HG02981 (cell line): ENCODE measurements at regions not wholly inside any gene's neighbourhood (a gene's known extent, or its start where the extent isn't known, plus 50 kb on each side); places are given as distances from the start of the nearest gene placed in this dataset.
A peak's percentile ranks its signal among the peaks of the same experiment; 100 is the strongest.
"Not testable (repeated sequence)": the region's sequence is repeated elsewhere in the genome, so short reads cannot be mapped to it uniquely, and the experiment has no call there.

Experiments
- ATAC-seq: cut with Tn5 transposase; IDR thresholded peaks from one replicate; pipeline ENCODE4 v1.9.1; 2021; ENCODE audit warnings: mild to moderate bottlenecking, moderate library complexity; ENCODE audit not compliant: unreplicated experiment

DNA sequence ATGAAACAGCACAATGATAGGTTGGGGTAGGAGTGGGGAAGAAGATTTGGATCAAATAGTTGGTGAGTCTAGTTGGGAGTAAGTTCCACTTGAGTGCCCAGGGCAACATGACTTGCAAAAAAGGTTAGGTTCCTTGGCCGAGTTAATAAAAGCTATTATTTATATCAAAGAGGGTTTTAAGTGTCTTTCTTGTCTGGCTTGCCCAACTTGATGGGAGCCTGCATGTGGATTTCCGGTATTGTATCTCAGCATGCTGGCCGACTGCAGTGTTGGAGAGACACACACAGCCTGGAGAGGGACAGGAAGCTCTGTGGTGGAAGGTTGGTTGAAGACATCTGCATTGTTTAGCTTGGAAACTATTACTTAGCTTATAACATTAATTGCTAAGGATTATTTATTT is 449.5 kb upstream of the TBL1XR1 start:
- peak; percentile 85 for ATAC-seq

DNA sequence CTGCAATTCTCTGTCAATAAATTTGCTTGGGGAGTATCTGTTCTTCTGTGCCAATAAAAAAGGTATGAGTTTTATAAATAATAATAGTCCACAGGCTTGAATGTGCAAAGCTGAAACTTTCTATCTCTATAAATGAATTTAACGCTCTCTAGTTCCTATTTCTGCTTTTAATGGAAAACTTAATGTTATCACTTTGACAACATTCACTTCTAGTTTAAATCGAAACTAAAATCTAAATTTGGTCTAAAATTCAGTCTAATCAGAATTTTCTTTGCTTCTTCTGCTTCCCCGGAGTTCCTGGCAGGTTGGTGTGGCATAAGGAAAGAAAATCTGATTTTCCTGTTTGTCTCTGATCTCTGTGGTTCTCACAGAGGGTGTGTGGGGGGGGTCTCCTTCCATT is 450.1 kb upstream of the TBL1XR1 start:
- ATAC-seq = peak; percentile 8

DNA sequence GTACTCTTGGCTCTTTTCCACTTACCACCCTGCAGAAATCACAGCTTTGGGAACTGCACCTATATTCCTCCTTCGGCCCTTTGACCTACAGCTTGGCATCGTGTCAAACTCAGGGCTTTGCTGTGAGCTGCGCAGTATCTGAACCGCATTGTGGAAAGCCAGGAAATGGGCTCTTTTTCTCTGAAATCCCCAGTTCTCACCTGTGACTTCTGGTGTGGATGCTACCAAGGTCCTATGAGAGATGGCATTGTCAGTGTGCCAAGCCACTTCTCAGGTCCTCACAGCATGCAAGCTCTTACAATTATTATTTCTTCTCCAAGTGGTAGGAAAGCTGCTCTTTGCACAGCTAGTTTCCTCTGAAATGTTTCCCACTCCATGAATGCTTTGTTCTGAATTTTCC is 450.6 kb upstream of the TBL1XR1 start:
- ATAC-seq = no peak

DNA sequence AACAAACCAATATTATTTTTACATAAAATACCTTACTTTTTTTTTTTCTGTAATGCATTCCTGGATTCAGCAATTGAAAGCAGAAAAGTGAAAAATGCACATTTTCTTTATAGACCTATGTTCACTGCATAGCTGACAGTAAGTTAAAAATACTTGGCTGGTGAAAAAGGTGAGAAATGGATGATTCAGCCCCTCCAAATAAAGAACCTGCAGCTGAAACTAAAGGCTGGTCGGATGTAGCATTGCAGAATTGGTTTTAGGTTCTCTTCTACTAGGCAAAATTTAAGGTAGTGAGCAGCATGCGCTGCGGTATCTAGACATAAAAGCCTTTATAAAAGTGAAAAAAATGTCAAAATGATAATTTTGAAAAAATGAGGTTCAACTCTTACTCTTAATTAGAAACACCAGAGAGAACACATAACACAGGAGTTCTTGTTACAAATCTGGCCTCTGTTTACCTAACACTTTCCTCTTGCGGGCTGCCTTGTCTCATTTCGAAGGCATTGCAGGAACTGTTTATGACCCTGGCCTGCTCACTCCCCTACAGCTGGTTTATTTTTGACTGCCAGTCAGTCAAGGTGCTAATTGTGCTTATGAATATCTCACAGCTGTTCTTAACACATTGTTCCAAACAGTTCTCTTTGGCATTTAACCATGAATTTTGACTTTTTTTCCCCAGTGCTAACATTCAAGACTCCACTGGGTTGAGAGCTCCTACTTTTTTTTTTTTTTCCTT is 455.4 kb upstream of the TBL1XR1 start:
- ATAC-seq = no peak

DNA sequence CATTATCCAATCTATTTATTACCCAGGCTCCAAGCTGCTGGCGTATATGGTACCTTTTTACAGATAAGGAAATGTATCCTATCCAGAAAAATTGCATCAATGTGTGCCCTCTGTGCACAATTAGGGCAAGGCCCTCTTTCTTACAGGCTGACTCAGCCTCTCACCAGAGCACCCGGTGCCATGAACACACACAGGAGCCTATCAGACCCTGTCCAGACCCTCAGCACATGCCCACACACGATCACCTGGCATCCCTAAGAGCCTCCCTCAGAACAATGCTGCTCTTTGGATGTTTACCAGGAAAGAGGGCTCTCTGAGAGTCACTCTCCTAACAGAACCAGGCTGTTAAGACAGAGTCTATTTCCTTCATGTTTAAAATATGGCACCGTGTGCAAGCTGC is 460.0 kb upstream of the TBL1XR1 start:
- ATAC-seq = no peak

DNA sequence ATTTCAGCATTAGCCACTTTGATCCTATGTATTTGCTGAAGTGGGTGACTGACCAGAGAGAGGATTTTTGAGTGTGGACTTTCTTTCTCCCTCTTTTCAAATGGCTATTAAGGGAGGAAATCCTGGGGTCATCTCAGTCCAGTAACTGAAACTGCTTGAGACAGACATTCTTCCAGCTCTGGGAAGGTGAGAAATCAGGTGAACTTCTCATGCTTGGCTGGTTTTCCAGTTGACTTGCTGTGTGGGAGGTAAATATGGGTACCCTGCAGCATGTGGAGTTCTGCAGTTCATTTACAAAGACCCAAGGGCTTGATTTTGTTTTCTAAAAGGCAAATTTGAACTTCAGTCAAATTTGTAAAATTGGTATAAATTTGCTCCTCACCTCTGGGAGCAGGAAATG is 461.1 kb upstream of the TBL1XR1 start:
- no peak for ATAC-seq

DNA sequence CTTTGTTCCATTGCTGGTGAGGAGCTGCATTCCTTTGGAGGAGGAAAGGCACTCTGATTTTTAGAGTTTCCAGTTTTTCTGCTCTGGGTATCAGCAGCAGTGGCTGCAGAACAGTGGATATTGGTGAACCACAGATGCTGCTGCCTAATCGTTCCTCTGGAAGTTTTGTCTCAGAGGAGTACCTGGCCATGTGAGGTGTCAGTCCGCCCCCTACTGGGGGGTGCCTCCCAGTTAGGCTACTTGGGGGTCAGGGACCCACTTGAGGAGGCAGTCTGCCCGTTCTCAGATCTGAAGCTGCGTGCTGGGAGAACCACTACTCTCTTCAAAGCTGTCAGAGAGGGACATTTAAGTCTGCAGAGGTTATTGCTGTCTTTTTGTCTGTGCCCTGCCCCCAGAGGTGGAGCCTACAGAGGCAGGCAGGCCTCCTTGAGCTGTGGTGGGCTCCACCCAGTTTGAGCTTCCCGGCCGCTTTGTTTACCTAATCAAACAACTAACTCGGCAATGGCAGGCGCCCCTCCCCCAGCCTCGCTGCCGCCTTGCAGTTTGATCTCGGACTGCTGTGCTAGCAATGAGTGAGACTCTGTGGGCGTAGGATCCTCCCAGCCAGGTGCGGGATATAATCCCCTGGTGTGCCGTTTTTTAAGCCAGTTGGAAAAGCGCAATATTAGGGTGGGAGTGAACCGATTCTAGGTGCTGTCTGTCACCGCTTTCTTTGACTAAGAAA is 467.3 kb upstream of the TBL1XR1 start:
- not testable (repeated sequence) for ATAC-seq

DNA sequence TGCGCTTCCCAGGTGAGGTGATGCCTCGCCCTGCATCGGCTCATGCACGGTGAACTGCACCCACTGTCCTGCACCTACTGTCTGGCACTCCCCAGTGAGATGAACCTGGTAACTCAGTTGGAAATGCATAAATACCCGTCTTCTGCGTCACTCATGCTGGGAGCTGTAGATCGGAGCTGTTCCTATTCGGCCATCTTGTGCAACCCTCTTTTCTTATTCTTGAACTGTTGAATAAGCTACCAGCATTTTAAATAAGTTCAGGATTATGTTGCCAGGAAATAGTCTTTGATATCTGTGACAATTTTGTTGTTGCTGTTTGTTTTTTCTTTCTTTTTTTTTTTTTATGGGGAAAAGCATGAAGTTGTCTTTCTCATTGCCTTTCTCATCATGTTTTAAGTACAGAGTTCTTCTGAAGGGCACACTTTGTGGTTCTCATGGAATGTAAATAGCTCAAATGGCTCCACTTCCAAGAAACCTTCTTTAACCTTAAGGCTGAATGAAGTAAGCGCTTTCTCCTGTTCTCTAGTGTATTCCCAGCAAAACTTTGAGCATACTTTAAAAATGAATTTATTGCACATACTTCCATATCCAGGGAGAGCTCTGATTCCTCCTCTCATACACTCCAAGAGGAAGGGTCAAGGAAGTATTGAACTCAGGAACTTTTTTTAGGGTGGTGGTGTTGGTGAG is 468.0 kb upstream of the TBL1XR1 start:
- ATAC-seq = no peak

DNA sequence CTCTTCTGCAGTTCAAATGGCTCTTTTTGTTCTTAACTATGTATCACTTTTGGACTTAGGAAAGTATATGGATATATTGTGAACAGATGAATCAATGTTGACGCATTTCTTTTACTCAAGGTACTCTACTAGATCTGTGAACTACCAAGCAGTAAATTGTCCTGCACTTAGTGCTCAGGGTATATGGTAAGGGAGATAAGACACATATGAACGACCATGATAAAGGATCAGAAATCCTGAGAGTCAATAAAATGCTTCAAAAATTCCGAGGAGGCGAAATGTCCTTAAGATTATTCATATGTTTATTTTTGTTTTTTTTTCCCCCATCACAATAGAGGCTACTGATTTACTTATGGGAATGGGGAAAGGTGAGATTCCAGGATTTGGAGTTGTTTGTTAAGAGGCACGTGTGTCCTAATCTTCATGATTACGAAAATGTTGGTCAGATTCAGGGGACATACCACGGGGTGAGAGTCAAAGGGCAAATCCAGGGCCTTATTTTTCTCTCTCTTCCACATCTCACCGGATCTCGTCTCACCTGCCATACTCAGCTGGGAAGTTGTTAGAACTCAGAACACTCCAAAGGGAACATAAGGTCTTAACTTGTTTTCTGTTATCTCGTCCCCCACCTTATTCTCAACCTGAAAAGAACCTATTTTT is 475.1 kb upstream of the TBL1XR1 start:
- ATAC-seq = no peak

DNA sequence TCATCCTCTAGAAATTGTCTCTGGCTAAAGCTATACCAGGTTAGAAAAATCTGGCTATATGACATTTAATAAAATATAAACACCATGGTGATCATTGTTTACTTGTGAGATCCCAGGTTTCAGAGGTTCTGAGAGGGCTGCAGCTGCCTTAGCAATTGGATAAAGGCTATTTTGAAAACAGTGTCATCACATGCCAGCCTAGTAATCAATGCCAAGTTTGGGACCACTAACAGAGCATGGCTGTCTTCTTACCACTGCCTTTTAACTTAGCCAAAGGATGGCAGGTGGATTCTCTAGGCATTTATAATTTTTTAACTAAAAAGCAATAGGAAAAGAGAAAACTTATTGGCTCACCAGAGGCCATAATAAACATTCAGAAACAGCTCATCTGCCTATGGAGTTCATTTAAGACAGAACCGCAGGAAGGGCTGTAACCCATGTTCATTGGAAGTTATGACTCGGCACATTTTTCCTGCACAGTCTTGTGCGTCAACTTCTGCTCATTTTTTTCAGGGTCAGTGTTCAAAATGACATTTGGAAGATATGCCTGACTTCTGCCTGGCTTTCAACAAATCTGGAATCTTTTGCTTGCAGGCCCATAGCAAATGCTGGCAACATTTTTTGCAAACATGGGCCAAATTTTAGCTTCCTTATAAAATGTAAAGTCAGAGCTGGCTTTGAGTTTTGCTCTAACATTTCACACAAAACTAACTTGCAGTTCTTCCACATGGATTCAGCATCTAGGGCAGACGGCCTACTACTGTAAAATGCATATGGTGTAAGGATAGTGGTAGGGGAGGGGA is 476.0 kb upstream of the TBL1XR1 start:
- ATAC-seq = no peak

DNA sequence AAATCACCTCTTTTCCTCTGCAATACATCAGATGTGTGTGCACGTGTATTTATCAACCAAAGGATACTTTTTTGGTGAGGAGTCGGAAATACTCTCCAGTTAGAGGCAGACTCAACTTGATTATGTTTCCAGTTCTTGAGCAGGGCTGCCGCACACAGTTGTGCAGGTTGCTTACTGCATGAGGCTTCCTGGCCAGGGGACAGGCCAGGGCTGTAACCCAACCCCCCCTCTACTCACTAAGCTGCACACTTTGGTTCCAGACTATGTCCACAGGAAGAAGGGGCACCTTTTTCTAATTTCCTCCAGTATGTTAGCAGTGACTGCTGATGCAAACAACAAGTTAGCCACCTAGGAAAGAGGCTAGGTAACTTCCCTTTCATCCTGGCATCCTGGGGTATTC is 476.9 kb upstream of the TBL1XR1 start:
- ATAC-seq = no peak

DNA sequence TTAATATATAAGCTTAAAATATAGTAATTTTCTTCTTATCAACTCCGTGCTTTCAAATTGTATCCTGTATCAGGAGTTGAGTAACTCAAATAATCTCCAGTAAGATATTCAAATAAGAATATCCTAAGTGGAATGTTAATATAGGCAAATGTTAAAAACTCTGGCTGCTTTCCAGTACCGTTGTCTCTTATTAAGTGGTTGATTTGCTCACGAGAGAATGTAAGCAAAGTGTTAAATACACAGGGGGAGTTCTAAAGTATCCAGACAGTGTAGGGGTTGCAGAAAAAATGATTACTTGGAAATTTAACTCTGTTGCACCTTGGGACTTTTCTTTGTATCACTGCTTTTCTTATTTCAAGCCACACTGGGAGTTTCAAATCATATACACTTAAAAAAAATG is 478.9 kb upstream of the TBL1XR1 start:
- no peak for ATAC-seq

DNA sequence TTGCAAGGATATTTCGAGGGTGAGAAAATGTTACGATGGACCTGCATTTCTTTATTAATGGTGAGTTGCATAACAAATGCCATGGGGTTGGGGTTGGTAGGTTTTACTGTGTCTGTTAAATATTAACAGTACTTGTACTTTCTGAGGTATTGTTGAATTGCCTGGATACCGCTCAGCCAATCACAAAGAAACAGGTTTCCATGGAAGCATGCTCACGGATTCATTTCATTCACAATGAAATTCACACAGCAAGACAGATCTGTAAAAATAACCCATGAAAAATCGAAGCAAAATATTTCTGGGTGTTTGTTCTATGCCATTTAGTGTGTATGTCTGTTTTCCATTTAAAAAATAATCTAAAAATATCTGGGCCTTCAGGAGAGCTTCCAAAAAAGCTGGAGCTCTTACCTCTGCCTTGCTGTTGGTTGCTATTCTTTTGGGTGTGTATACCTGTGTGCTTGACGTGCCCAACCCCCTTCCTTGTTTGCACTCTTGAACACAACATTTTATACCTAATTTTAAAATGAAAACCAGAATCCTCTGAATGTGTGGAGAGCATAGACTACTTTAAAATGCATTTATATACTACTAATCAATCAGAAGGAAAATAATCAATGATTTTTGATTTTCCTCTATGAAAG is 479.8 kb upstream of the TBL1XR1 start:
- ATAC-seq = no peak

DNA sequence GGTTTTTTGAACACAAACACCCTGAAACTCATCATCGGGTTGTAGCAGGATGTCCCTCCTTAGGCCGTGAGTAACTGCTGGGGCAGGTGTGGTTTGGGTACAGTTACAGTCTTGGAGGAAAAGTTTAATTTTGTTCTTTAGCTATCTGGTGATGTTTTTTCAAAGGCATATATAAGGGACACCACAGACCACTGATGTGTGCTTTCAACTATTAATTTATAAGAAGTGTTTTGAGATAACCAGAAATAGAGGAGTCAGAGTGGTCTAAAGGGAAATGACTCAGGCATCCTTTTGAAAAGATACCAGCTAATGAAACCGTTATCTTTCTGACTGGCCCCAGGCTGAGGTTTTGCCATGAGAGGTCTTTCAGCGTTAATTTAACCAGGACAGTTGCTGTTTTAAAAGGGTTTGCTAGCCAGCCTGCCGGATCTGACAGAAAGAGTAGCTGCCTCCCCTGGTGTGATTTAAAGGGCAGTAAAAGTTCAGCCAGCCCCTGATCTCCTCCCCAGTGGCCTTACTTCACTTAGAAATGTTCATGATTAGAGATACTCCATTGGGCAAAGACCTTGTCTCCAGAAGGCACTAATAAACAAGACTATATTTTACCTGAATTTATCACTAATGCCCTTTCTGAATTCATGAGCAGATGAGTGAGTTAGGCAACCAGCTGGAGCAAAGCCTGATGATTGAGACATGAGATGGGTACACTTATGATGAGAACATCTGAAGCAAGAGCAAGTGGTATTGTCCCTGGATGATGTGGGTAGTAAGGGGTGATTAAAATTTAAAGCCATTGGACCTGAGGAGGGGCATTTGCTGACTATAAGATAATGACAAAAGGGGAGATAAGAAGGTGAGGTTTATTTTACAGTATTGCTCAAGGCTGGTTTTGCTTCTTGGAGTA is 482.5 kb upstream of the TBL1XR1 start:
- peak; percentile 88 for ATAC-seq

DNA sequence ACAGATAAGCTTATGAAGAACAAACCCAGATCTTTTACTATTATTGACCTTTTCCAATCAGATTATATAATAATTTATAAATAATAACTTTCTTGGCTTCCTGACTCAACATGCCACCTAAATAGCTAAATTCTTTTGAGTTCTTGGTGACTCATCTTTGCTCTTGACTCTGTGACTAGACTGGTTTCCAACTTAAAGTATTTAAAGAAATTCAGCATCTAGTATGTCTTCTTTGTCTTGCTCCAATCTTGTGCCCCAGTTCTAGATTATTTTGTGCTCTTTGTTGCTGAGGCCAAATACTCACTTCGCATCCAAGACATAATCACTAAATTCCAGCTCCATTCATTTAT is 483.2 kb upstream of the TBL1XR1 start:
- no peak for ATAC-seq

DNA sequence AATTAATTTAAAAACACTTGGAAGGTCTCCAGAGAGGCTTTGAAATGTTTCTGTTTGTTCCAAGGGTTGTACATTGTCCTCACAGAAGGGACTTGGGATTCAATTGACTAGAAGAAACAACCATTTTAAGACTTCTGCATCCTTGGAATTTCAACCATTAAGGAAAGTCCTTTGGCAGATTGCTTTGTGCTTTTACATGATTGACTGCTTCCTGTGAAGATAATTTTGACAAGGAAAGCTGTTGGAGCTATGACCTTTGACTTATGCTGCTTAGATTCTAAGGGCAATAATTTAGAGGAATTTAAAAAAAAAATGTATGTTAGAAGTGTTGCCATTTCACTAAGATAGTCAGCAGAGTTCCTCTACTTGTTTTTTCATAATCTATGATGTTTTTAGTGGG is 483.9 kb upstream of the TBL1XR1 start:
- no peak for ATAC-seq

DNA sequence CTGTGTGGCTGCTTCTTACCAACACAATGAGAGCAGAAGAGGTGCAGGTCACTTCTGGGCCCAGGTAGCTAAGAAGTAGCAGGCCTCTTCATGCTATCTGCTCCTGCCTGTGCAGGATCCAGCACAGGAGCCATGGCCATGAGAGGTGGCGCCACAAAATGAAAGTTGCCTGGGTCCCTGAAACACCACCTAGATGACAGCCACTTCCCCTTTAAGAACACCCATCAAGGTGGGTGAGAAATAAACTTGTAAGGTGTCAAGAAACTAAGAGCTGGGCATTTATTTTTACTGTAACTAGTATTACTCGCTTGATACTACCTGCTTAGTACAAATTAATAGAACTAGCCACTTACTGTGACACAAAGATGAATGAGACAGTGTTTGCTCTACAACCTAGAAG is 484.6 kb upstream of the TBL1XR1 start:
- ATAC-seq = no peak

DNA sequence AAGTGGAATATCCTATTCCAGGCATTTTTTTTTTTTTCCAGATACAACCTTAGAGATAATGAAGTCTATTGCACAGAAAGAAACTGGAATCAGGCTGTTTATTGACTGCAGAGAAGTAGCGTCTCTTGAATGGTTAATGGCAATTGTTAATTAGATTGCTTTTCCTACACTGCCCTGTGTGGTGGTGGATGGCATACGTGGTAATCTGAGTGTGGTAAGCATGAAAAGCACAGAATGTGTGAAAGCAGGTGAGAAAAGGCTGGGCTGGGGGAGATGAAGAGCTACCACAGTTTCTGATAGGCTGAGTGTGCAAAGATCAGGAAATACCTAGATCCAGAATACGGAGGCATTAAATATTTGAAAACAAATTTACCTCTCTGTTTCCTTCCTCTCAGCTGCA is 486.3 kb upstream of the TBL1XR1 start:
- no peak for ATAC-seq

DNA sequence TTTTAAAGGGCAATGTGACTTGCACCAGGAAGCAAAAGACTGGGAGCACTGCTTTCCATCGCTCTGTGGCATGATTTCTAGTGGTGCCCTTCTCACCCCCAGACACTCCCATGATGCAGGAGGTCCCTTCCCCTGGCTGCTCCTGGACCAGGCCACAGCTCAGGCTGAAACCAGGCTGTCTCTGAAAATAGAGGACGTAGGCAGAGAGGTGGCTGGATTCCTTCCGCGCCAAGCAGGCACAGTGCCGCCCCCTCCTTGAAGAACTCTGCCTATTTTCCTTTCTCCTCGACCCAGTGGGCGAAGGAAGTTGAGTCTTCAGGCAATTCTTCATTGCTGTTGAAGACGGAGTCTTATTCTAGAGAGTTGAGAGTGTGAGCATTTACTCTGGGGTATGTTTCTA is 489.4 kb upstream of the TBL1XR1 start:
- ATAC-seq = no peak
